ENCODE measurements at regions not wholly inside any gene's neighbourhood (a gene's known extent, or its start where the extent isn't known, plus 50 kb on each side); places are given as distances from the start of the nearest gene placed in this dataset.
A peak's percentile ranks its signal among the peaks of the same experiment; 100 is the strongest.
"Not testable (repeated sequence)": the region's sequence is repeated elsewhere in the genome, so short reads cannot be mapped to it uniquely, and the experiment has no call there.

DNA sequence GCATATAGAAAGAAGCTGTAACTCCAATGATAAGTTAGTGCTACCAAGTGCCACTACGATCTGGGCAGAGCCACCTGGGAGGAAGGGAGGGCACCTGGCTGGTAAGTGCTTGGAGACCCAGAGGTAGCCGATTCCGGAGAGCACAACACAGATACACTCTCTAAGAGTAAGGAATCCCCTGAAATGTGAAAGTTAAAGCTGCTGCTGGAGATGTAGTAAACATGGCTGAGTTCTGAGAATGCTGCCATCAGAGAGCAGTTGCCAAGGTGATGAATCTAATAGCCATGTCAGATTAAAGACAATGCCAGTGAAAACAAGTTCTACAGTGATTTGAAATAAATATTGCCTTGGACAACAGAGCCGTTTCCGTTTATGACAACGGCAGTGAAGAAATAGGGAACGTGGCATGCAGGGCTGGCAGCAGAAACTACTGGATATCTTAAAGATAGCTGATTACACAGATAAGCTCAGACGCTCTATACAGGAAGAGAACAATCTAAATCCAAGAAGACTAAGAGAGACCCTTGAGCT is 561.2 kb upstream of the C9orf72 start:
- no peak for DNase-seq

DNA sequence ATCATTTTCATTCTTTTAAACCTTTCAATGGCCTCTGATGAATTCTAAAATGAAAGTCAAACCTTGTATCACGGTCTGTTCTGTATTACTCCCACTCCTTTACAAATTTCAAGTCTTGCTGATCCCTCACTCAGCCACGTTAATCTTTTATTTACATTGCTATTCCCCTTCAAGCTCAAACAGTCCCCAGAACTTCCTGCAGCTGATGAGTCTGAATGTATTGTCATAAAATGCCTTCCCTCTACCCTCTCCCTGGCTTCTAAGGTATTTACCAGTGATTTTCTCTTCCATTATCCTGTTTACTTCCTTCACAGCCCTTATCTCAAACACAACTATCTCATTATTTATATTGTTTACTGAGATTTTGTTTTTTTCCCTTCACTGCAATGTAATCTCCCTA is 562.3 kb upstream of the C9orf72 start:
- no peak for DNase-seq

DNA sequence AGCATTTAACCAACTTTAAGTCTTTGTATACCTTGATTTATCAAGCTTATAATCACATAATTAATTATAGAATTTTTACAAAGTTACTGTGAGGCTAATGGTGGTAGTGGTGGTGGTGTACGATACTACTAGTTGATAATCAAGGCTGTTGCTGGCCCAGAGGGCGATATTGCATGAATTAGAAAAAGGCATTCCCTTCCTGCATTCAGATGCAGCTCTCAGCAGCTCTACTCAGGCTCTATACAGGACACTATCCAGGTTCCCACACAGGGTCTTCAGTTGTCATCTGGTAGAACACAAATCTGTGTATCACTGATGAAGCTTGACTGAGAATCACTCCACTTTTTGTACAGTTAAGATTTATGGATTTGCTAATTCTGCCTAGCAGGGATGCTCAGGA is 562.8 kb upstream of the C9orf72 start:
- DNase-seq = no peak

DNA sequence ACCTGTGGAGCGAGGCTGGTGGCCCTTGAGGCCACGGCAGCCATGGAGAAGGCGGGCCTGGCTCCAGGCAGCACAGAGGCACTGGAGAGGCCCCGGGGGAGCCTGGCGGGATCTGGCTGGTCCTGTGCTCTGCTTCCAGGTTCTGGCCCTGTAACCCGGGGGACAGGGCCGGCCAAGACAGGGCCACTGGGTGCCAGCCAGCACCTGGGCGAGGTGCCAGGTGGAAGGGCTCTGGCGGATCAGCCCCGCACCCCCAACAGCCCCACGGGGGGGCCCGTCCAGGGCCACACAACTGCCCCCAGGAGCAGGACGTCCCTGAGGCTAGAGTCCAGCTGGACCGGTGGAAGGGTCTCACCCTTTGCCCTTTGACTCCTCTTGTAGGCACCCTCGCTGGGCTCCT is 574.1 kb upstream of the C9orf72 start:
- DNase-seq = not testable (repeated sequence)

DNA sequence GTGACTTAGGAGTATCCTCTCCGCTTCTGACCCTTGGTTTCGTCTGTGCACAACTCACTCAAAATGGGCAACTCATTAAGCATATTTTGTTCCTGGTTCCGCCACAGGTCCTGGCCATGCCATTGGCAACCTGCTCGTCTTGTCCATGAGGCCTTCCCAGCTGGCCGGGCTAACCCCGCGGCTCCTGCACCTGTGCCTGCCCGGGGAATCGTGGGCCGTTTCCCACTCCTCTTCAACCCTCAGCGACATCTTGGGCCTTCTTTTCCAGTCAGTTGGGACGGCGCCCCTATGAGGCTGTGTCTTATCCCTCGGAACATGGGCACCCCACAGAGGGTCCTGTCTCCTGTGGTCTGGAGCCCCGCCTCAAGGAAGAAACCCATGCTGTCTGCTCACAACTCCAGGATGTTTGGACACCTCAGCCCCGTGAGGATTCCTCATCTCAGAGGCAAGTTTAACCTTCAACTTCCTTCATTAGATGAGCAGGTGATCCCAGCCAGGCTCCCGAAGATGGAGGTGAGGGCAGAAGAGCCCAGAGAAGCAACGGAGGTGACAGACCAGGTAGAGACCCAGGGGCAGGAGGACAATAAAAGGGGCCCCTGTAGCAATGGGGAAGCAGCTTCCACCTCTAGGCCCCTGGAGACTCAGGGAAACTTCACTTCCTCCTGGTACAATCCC is 574.8 kb upstream of the C9orf72 start:
- not testable (repeated sequence) for DNase-seq

DNA sequence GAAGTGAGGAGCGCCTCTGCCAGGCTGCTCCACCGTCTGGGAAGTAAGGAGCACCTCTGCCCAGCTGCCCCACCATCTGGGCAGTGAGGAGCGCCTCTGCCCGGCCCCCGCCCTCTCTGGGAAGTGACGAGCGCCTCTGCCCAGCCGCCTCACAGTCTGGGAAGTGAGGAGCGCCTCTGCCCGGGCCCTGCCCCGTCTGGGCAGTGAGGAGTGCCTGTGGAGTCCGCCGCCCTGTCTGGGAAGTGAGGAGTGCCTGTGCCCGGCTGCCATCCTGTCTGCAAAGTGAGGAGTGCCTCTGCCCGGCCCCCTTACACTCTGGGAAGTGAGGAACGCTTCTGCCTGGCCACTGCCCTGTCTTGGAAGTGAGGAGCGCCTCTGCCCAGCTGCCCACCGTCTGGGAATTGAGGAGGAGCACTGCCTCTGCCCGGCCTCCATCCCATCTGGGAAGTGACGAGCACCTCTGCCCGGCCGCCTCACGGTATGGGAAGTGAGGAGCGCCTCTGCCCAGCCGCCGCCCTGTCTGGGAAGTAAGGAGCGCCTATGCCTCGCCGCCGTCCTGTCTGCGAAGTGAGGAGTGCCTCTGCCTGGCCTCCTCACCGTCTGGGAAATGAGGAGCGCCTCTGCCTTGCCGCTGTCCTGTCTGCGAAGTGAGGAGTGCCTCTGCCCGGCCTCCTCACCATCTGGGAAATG is 576.2 kb upstream of the C9orf72 start:
- not testable (repeated sequence) for DNase-seq

DNA sequence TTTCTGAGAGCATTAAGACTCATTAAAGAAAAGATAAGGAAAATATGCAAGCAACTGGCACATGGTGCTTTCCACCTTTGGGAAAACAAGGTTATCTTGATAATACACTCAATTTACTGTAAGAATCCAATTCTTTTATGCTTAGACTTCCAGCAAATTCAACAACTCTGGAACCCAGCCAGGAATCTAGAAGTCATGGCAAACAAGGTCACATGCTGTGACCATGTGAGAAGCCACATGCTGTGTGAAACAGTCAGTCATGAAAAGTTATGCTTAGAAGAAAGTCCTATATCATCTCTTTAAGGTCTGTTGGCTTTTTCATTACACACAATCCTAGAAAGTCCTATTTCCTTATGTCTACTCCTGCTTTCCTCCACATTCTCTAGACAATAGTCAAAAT is 581.8 kb upstream of the C9orf72 start:
- no peak for DNase-seq

DNA sequence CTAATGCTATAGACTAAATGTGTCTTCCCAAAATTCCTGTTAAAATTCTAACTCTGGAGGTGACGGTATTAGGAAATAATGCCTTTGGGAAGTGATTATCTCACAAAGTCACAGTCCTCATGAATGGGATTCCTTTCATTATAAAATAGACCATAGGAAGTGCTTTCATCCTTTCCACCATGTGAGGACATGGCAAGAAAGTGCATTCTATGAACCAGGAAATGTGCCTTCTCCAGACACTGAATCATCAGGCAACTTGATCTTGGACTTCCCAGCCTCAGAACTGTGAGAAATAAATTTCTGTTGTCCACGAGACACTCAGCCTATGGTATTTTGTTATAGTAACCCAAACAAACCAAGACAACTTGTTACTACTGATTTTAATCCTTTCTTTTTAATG is 582.4 kb upstream of the C9orf72 start:
- DNase-seq = no peak

DNA sequence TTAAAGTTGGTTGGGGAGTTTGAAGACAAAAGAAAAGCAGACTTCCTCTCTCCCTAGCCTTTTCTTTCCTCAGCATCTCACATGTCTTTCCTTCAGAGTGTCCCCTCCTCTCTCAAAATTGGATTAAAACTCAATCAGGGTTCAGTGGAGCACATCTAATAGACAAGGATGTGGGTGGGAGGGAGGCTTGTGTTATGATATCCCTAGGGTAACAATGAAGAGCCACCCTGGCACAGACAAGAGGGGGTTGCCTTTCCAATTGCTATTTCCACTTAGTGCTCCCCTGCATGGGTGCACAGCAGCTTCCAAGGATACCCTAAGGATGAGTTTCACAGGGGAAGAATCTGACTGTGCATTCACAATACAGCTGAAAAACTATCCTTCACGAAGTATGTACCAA is 585.2 kb upstream of the C9orf72 start:
- DNase-seq = no peak

DNA sequence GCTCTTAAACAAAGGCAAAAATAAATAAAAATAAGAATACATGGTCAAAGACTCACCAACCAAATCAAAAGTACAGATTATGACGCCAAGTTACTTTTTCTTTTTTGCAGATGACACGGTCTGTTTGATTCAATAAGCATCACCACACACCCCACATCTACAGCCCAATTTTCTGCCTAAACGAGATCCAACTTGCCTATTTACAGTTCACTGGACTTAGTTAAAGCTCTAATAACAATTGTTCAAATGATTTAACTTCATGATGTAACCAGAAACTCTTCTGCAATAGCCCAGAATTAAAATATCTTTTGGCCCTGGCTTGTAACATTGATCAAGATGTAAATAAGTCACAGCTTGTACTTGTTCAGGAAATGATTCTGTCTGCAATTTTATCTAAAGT is 590.3 kb upstream of the C9orf72 start:
- no peak for DNase-seq

DNA sequence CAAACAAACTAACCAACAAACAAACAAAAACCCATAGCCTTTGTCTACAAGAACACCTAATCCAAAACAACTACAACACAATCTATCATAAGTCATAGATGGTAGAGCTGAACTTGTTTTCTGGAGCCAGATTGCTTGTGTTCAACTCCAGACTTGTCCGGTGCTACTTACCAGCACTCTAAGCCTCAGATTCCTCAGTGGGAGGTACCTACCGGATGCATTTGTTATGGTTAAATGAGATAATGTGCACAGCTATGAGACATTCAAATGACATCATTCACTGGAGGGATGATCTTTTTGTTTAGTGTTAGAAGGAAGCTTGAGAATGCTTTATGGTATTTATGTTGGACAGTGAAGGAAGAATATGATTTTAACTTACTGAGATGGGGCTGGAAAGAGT is 592.9 kb upstream of the C9orf72 start:
- no peak for DNase-seq

DNA sequence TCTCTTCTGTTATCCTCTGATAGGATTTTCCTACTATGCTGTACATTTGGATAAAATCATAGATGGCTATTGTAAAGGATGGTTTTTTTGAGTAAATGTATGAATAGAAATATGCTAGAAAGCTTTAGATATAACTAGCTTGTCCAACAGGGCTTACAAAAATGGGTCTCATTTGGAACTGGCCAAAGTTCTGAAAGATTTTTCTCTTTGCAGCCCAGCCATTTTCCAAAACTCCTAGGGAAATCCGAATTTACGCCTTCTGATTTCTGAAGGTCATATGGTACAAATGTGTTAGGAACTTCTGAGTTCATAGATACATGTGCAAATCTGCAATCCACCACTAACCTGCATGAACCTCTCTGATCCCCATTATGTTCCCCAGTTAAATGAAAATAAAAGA is 603.9 kb upstream of the C9orf72 start:
- DNase-seq = no peak

DNA sequence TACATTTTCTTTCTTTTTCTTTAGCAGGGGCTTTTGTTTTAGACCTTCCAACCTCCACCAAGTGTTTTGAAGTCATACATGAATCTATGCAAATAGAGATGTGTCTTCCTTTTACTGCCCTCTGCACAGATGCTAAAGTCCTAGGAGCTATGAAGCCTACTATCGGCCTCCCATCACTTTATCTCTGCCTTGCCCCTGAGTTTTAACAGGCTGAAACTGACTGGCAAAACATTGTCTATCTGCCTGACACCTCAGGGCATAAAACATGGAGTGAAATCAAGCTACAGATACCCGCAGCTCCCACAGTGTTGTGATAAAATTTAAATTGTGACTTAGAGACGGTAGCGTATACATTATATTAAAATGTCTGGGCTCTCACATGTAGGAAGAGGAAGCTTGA is 604.6 kb upstream of the C9orf72 start:
- DNase-seq = no peak

DNA sequence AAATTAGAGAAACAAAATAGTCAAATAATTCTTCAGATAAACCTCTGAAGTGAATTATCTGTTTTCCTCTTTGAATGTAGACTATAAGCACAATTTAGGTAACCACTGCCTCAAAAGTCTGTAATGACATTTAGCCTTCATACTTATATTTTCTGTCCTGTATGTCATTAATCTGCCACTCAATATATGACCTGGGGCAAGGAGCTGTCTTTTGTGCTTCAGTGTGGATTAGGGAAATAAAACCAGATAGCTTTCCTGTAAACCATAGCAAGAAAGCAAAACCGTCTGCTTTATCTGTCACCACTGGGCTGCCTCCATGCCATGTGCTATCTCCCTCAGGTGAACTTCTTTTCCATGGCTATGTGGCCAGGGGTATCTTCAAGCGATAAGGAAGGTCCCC is 606.6 kb upstream of the C9orf72 start:
- no peak for DNase-seq

DNA sequence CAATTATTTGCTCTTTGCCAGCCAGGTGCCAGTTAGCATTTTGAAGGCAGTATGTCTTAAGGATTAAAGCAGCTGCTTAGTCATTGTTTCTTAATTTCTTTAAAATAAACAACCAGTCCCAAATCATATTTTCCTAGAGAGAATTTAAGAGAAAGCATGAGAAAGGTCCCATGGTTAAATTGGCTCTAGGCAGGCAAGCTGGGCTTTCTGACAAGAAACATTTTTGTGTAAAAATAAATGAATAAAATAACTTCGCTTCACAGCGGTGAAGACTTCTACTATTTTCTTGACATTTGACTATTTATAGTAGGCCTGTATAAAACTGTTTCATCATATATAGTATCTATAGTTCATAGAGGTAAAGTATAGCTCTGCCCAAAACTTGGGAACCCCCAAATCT is 617.7 kb upstream of the C9orf72 start:
- DNase-seq = no peak

DNA sequence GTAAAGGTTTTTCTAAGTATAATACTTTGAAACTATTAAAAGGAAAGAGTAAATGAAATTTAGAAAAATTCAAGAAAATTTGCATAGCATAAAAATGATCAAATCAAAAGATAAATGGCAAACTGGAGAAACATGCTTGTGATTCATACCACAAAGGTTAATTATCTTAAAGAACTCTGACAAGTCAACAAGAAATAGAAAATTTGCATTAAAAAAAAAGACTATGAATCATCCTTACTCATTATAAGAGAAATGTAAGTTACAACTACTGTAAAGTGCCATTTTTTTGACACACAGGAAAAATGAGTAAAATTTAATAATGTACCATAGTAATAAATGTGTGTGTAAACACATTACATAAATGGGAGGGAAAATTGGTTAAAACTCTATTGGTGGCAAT is 624.4 kb upstream of the C9orf72 start:
- no peak for DNase-seq

DNA sequence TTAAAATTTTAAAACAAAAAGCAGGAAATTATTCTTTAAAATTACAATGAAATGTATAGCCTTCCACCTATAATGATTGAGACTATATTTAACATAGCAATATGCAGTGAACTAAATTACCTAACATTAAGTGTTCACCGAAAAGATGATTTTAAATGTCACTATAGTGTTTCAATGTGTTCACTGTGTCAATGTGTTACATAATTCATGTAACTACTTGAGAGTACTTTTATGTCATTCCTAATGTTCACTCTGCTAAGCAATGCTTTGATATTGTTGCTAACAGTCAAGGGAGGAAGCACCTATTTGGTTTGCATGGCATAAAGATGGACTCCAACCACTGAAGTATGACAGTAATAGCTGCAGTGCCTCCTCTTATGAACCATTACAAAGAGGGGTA is 629.8 kb upstream of the C9orf72 start:
- no peak for DNase-seq

DNA sequence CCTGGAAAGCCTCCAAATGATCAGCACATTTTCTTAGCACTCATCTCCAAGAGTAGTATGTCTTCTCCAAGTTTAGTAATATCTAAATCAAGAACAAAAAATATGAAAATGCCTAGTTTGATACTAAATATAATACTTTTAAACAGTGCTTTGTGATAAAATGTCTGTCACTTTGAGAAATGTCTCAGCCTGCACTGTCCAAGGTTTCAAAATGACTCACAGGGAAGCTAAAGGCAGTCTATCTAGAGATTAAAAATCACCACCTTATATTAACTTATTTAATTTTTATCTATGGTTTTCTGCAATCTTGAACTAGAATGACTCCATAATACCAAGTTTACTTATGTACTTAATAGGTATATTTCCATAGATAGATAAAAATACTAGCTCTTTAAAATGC is 633.0 kb upstream of the C9orf72 start:
- DNase-seq = no peak

DNA sequence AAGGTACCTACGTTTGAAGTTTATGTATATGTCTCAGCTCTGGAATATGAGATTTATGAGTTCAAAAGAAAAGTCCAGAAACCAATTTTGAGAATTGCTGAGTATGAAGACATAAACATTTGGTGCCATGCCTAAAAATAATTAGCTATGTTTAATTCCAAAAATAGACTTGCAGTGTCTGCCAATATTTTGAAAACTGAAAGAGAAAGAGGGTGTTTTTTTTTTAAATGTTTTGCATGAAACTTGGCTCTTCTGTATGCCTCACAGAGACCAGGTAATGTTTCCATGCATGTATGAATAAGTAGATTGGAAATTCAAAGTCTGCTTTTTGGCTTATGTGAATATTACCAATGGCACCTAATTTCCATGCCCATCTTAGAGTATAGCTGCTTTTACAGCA is 634.4 kb upstream of the C9orf72 start:
- DNase-seq = no peak

DNA sequence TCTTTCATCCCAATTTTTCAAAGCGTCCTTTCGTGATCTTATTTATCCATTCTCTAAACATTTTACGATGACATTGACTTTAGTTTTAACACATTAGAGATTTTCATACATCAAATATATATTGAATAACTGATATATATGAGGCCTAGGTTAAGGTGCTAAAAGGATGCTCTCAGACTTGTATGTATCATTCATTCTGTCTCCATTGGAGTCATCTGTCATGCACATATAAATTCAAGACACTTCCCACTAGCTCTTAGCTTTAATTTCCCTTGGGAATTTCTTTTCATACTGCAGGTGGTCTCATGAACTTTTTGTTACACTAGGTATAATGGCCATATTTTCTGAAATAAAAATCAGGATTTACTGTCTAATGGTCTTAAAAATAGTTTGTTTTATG is 635.8 kb upstream of the C9orf72 start:
- no peak for DNase-seq

DNA sequence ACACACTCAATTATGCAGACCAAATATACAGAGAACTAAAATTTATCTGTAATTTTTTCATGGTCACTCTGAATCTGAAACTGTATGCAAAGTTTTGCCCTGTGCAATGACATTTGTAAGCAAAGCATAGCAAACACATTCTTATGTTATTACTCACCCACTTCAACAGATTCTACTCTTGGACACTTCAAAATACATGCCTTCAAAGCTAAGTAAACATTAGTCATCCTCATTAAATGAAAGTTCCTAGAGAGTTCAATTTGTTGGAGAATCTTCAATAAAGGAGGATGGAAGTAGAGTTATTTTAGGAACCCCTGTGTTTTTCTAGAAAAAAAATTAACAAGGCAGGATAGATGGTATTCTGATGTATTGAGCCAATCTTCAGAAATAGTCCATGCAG is 639.7 kb upstream of the C9orf72 start:
- DNase-seq = peak; percentile 24

DNA sequence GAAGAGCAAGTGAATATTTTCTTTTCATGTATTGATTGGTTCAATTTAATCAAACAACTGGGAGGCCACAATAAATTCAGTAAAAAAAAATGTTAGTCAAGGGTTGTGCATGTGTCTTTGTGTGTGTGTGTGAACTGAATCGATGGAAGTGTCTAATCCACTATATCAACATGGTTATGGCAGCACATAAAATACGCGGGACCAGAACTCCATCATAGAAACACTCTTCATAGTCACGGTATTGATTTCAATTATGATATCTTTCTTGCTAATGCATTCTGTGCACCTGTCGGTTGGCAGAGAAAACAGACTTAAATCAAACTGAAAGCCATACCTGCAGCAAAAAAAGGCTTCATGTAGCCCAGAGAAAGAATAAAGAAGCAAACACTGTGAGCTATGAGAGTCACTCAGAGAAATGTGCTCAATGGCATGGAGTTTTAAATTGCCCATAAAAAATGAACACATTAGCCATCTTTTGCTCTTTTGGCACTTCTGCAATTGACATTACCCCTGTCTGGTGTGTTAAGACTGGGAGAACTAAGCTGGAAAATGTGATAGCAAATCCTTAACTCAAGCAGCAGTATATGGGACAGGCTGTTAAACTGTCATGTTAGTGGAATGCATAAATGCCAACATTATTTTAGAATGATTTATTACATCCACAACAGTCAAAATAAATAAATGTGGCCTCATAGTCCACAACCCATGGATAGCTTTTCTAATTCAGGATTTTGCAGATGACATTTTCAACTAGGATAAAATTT is 642.4 kb upstream of the C9orf72 start:
- DNase-seq = no peak

DNA sequence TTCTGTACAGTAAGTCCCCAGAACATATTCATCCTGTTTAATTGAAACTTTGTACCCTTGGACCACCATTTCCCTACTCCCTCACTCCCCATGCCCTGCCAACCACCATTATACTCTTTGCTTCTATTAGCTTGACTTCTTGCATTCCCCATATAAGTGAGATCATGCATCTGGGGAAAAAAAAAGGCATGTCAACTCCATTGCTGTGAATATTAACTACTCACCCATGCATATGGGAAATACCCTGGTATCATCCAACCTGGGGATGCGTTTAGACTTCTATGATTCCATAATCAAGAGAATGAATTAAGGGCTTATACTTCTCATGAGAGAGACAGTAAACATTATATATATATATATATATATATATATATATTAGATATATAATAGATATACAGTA is 659.4 kb upstream of the C9orf72 start:
- no peak for DNase-seq

All from amniotic stem cell (primary cell).